ENCODE measurements at regions not wholly inside any gene's neighbourhood (a gene's known extent, or its start where the extent isn't known, plus 50 kb on each side); places are given as distances from the start of the nearest gene placed in this dataset.
A peak's percentile ranks its signal among the peaks of the same experiment; 100 is the strongest.

GRCh38 chr18:71707400-71707799, 836.7 kb downstream of the CBLN2 start:
- DNase-seq, result no peak

GRCh38 chr18:71689416-71690160, 854.6 kb downstream of the CBLN2 start:
- intact Hi-C loops (cut with DNase I), result no loop called here
- ATAC-seq, result no peak

More at GRCh38 chr18:71707400-71707799, 836.7 kb downstream of the CBLN2 start:
- intact Hi-C loops (cut with DNase I), result no loop called here
- Histone ChIP-seq H3K4me3 (no peak overlapping the region), H3K36me3 (no peaks in the 10 kb centered on the region), H3K4me1 (no peaks in the 10 kb centered on the region), H3K27me3 (no peaks in the 10 kb centered on the region), H3K27ac (no peak overlapping the region), H3K9me3 (no peaks in the 10 kb centered on the region)
- TF ChIP-seq CTCF (IDR thresholded peaks at IDR 0.05), result no peak
- no peak for ATAC-seq

GRCh38 chr18:71682591-71682990, 861.6 kb downstream of the CBLN2 start:
- Histone ChIP-seq H3K4me3 (no peak overlapping the region), H3K9me3 (peaks cover 0 to 8% of the 10 kb centered on the region in 2 donors), H3K36me3 (no peaks in the 10 kb centered on the region), H3K27me3 (no peaks in the 10 kb centered on the region), H3K27ac (no peak overlapping the region), H3K4me1 (no peaks in the 10 kb centered on the region)
- no peak for ATAC-seq
- intact Hi-C loops (cut with DNase I), result no loop called here
- TF ChIP-seq CTCF (IDR thresholded peaks at IDR 0.05), result no peak
- DNase-seq, result no peak

More at GRCh38 chr18:71689416-71690160, 854.6 kb downstream of the CBLN2 start:
- no peak overlapping the region for H3K4me3 ChIP-seq
- no peaks in the 10 kb centered on the region for H3K36me3 ChIP-seq
- peak in 2 of 4 donors; percentile 10 to 50 for DNase-seq
- no peak overlapping the region for H3K27ac ChIP-seq
- no peaks in the 10 kb centered on the region for H3K4me1 ChIP-seq
- H3K27me3 ChIP-seq, result no peaks in the 10 kb centered on the region
- TF ChIP-seq CTCF (IDR thresholded peaks at IDR 0.05), result no peak
- no peaks in the 10 kb centered on the region for H3K9me3 ChIP-seq

- no peak overlapping the region for H3K27ac ChIP-seq
- no peaks in the 10 kb centered on the region for H3K36me3 ChIP-seq
- H3K4me3 ChIP-seq, result no peak overlapping the region
- ATAC-seq, result no peak
- H3K9me3 ChIP-seq, result peaks cover 0 to 4% of the 10 kb centered on the region in 2 donors
- no peaks in the 10 kb centered on the region for H3K4me1 ChIP-seq
- no peaks in the 10 kb centered on the region for H3K27me3 ChIP-seq
- no peak for DNase-seq
- intact Hi-C loops (cut with DNase I), result no loop called here
- no peak for TF ChIP-seq CTCF (IDR thresholded peaks at IDR 0.05)
These were observed 866.0 kb downstream of the CBLN2 start for GRCh38 chr18:71678144-71678543.

- no peak for TF ChIP-seq CTCF (IDR thresholded peaks at IDR 0.05)
- ATAC-seq, result no peak
- H3K36me3 ChIP-seq, result no peaks in the 10 kb centered on the region
- no peak overlapping the region for H3K4me3 ChIP-seq
- intact Hi-C loops (cut with DNase I), result no loop called here
- DNase-seq, result peak in 1 of 4 donors; percentile 36
- H3K27me3 ChIP-seq, result no peaks in the 10 kb centered on the region
- H3K9me3 ChIP-seq, result no peaks in the 10 kb centered on the region
- no peaks in the 10 kb centered on the region for H3K4me1 ChIP-seq
- no peak overlapping the region for H3K27ac ChIP-seq
These were observed 870.2 kb downstream of the CBLN2 start for GRCh38 chr18:71673954-71674353.

All from left lung (tissue), 4 donors.